GM23338 (cell line): ENCODE measurements at regions not wholly inside any gene's neighbourhood (a gene's known extent, or its start where the extent isn't known, plus 50 kb on each side); places are given as distances from the start of the nearest gene placed in this dataset.

Experiments
- ATAC-seq: fragments of 200-7000 bp; cut with Tn5 transposase; 3 replicates; pipeline ENCODE4 v1.9.1; 2020
- DNase-seq: peaks from one replicate; pipeline ENCODE4 v3.0.0-alpha.2; 2015; ENCODE audit warnings: low spot score
- H2AFZ ChIP-seq: fragments of 200-600 bp; sonication (generic); 2 replicates; pipeline ENCODE4 v1.8.0; 2016; ENCODE audit warnings: antibody characterized with exemption, mild to moderate bottlenecking, moderate library complexity
- H3F3A ChIP-seq: fragments of 200-600 bp; sonication (generic); replicated peaks from 2 replicates; pipeline ENCODE4 v1.8.0; 2017; ENCODE audit warnings: antibody characterized with exemption, mixed run types, low read depth
- H3K27ac ChIP-seq: fragments of 200-600 bp; sonication (generic); 2 replicates; pipeline ENCODE4 v1.6.1; 2016; ENCODE audit warnings: low read depth
- H3K27me3 ChIP-seq: fragments of 200-600 bp; sonication (generic); 2 replicates; pipeline ENCODE4 v1.8.0; 2016; ENCODE audit warnings: mild to moderate bottlenecking, mixed run types, moderate library complexity; ENCODE audit not compliant: insufficient read depth
- H3K36me3 ChIP-seq: fragments of 200-600 bp; sonication (generic); 2 replicates; pipeline ENCODE4 v1.8.0; 2016; ENCODE audit warnings: mild to moderate bottlenecking; ENCODE audit not compliant: insufficient read depth
- H3K4me1 ChIP-seq: fragments of 200-600 bp; sonication (generic); 2 replicates; pipeline ENCODE4 v1.8.0; 2016; ENCODE audit warnings: mild to moderate bottlenecking, moderate library complexity; ENCODE audit not compliant: insufficient read depth
- H3K4me2 ChIP-seq: fragments of 200-600 bp; sonication (generic); 2 replicates; pipeline ENCODE4 v1.7.1; 2017; ENCODE audit warnings: mixed run types
- H3K4me3 ChIP-seq: fragments of 200-600 bp; sonication (generic); 2 replicates; pipeline ENCODE4 v1.6.1; 2016; ENCODE audit warnings: mixed run types
- H3K79me2 ChIP-seq: fragments of 200-600 bp; sonication (generic); replicated peaks from 2 replicates; pipeline ENCODE4 v1.8.0; 2017; ENCODE audit warnings: mild to moderate bottlenecking; ENCODE audit not compliant: insufficient read depth
- H3K9me2 ChIP-seq: fragments of 200-600 bp; sonication (generic); 2 replicates; pipeline ENCODE4 v1.8.0; 2017; ENCODE audit not compliant: insufficient read depth
- H4K20me1 ChIP-seq: fragments of 200-600 bp; sonication (generic); replicated peaks from 2 replicates; pipeline ENCODE4 v1.8.0; 2017; ENCODE audit warnings: mild to moderate bottlenecking; ENCODE audit not compliant: insufficient read depth
- H3K27ac Mint-ChIP-seq: 2 replicates; pipeline ENCODE4 v1.8.0; 2020; ENCODE audit warnings: inconsistent platforms, mild to moderate bottlenecking, moderate library complexity, mixed read lengths
- H3K27me3 Mint-ChIP-seq: 3 replicates; pipeline ENCODE4 v1.8.0; 2022; ENCODE audit warnings: low read depth, mild to moderate bottlenecking, moderate library complexity, mixed read lengths, inconsistent platforms; ENCODE audit not compliant: insufficient read depth, poor library complexity
- H3K36me3 Mint-ChIP-seq: 3 replicates; pipeline ENCODE4 v1.8.0; 2021; ENCODE audit warnings: low read depth, mild to moderate bottlenecking, inconsistent platforms, moderate library complexity, mixed read lengths
- H3K4me1 Mint-ChIP-seq: 3 replicates; pipeline ENCODE4 v1.8.0; 2020; ENCODE audit warnings: mild to moderate bottlenecking, inconsistent platforms, mixed read lengths
- H3K4me3 Mint-ChIP-seq: 3 replicates; pipeline ENCODE4 v1.8.0; 2021; ENCODE audit warnings: moderate library complexity, mild to moderate bottlenecking, inconsistent platforms, mixed read lengths
- H3K9me3 Mint-ChIP-seq: 3 replicates; pipeline ENCODE4 v1.8.0; 2020; ENCODE audit warnings: moderate library complexity, mild to moderate bottlenecking, inconsistent platforms, mixed read lengths
- CREB1 ChIP-seq: fragments of 250-450 bp; sonication (Bioruptor Pico); IDR thresholded peaks from 2 replicates; pipeline ENCODE4 v1.5.0; 2020; ENCODE audit warnings: low read depth, mild to moderate bottlenecking, moderate library complexity
- CTCF ChIP-seq, 2 experiments: fragments of 200-600 bp in 1 of 2; sonication (generic) in 1 of 2; conservative IDR thresholded peaks; 2 replicates each; pipeline versions ENCODE4 v1.5.1 to v1.6.1; 2016 to 2017; ENCODE audit warnings: antibody characterized with exemption in 2 of 2, low read depth in 2 of 2, mild to moderate bottlenecking in 2 of 2, moderate library complexity in 1 of 2
- ETS1 ChIP-seq: IDR thresholded peaks from 2 replicates; pipeline ENCODE4 v1.6.1; 2016; ENCODE audit warnings: antibody characterized with exemption
- NANOG ChIP-seq: IDR thresholded peaks from 2 replicates; pipeline ENCODE4 v1.6.1; 2016; ENCODE audit warnings: antibody characterized with exemption, borderline replicate concordance
- POLR2AphosphoS5 ChIP-seq: IDR thresholded peaks from 2 replicates; pipeline ENCODE4 v1.6.1; 2016; ENCODE audit warnings: antibody characterized with exemption, low read depth
- ZNF114 ChIP-seq: fragments of 250-450 bp; sonication (Bioruptor Pico); IDR thresholded peaks from 2 replicates; pipeline ENCODE4 v1.5.0; 2020; ENCODE audit warnings: mild to moderate bottlenecking, moderate library complexity
- ZNF331 ChIP-seq: fragments of 250-450 bp; sonication (Bioruptor Pico); IDR thresholded peaks from 2 replicates; pipeline ENCODE4 v1.5.0; 2020; ENCODE audit warnings: low read depth, mild to moderate bottlenecking, moderate library complexity
- ZNF462 ChIP-seq: fragments of 250-450 bp; sonication (Bioruptor Pico); IDR thresholded peaks from 2 replicates; pipeline ENCODE4 v1.5.0; 2020; ENCODE audit warnings: mild to moderate bottlenecking, moderate library complexity

- no peak for TF ChIP-seq NANOG
- no peak for TF ChIP-seq ZNF331 (CRISPR knock-in tag)
- TF ChIP-seq CTCF (conservative IDR thresholded peaks at IDR 0.05; ENCODE audit: low read depth in 2 of 2), result no peak
- TF ChIP-seq POLR2AphosphoS5, result no peak
- TF ChIP-seq ZNF114, result no peak
- no peak for TF ChIP-seq CREB1
- TF ChIP-seq ETS1, result no peak
- H3F3A ChIP-seq, result no peaks in the 10 kb centered on the region
Observed at GRCh38 chr18:70405052-70405451, 116.2 kb downstream of the SOCS6 start.

GRCh38 chr18:70400476-70400875 is 111.6 kb downstream of the SOCS6 start:
- H3F3A ChIP-seq, result no peaks in the 10 kb centered on the region
- H3K36me3 ChIP-seq, result no peaks in the 10 kb centered on the region
- H3K4me2 ChIP-seq, result no peak overlapping the region
- H3K27ac ChIP-seq, result no peak overlapping the region
- H3K27me3 Mint-ChIP-seq, result no peaks in the 10 kb centered on the region
- H3K79me2 ChIP-seq, result no peaks in the 10 kb centered on the region
- no peak for ATAC-seq
- no peaks in the 10 kb centered on the region for H3K4me1 Mint-ChIP-seq
- H3K36me3 Mint-ChIP-seq, result no peaks in the 10 kb centered on the region
- H3K4me1 ChIP-seq, result no peaks in the 10 kb centered on the region
- H3K9me2 ChIP-seq, result no peaks in the 10 kb centered on the region
- H3K9me3 Mint-ChIP-seq, result no peaks in the 10 kb centered on the region
- no peak overlapping the region for H3K27ac Mint-ChIP-seq
- H4K20me1 ChIP-seq, result no peaks in the 10 kb centered on the region
- no peak for TF ChIP-seq ZNF331 (CRISPR knock-in tag)
- no peak for TF ChIP-seq ZNF114
- TF ChIP-seq ZNF462 (CRISPR knock-in tag), result no peak
- TF ChIP-seq ETS1, result no peak
- no peak for DNase-seq
- no peak overlapping the region for H3K4me3 ChIP-seq
- H2AFZ ChIP-seq, result no peak overlapping the region
- H3K27me3 ChIP-seq, result no peaks in the 10 kb centered on the region
- no peak overlapping the region for H3K4me3 Mint-ChIP-seq

More at GRCh38 chr18:70405052-70405451, 116.2 kb downstream of the SOCS6 start:
- Histone ChIP-seq H2AFZ (0 out of 2 replicates have a peak overlapping the region, but pooled peaks have one; percentile 18), H4K20me1 (no peaks in the 10 kb centered on the region), H3K79me2 (no peaks in the 10 kb centered on the region), H3K4me2 (no peak overlapping the region), H3K9me2 (no peaks in the 10 kb centered on the region), H3K4me1 (no peaks in the 10 kb centered on the region), H3K4me3 (no peak overlapping the region), H3K27ac (no peak overlapping the region), H3K27me3 (no peaks in the 10 kb centered on the region), H3K36me3 (no peaks in the 10 kb centered on the region)
- DNase-seq (no peak), ATAC-seq (no peak)
- Mint-ChIP-seq H3K27ac (no peak overlapping the region), H3K4me1 (no peaks in the 10 kb centered on the region), H3K9me3 (no peaks in the 10 kb centered on the region), H3K27me3 (peaks cover 1% of the 10 kb centered on the region), H3K36me3 (no peaks in the 10 kb centered on the region), H3K4me3 (no peak overlapping the region)
